Prostate gland (tissue), 2 donors: ENCODE measurements at regions not wholly inside any gene's neighbourhood (a gene's known extent, or its start where the extent isn't known, plus 50 kb on each side); places are given as distances from the start of the nearest gene placed in this dataset.
"Not testable (repeated sequence)": the region's sequence is repeated elsewhere in the genome, so short reads cannot be mapped to it uniquely, and the experiment has no call there.

Experiments used
- DNase-seq: peaks from one replicate; pipeline ENCODE4 v3.0.0-alpha.2; 2019; ENCODE audit warnings: low spot score
- H3K27ac ChIP-seq, 2 donors: fragments of 200-600 bp; sonication (generic); 2 replicates each; pipeline ENCODE4 v1.5.1; 2017 to 2019
- H3K27me3 ChIP-seq: fragments of 200-600 bp; sonication (generic); replicated peaks from 2 replicates; pipeline ENCODE4 v1.5.1; 2019; ENCODE audit not compliant: insufficient read depth
- H3K36me3 ChIP-seq, 2 donors: fragments of 200-600 bp; sonication (generic); 1 replicate in 1 of 2; 2 replicates in 1 of 2; pipeline versions ENCODE4 v1.5.1 to v1.8.1; 2017 to 2019
- H3K4me1 ChIP-seq: fragments of 200-600 bp; sonication (generic); replicated peaks from 2 replicates; pipeline ENCODE4 v1.5.1; 2019
- H3K4me3 ChIP-seq, 2 donors: fragments of 200-600 bp; sonication (generic); 2 replicates each; pipeline ENCODE4 v1.5.1; 2017 to 2019
- H3K9me3 ChIP-seq: fragments of 200-600 bp; sonication (generic); 2 replicates; pipeline ENCODE4 v1.5.1; 2017
- POLR2A ChIP-seq: fragments of 450-650 bp; IDR thresholded peaks from one replicate; pipeline ENCODE4 v1.6.1; 2016; ENCODE audit warnings: antibody characterized with exemption, mild to moderate bottlenecking
- POLR2AphosphoS5 ChIP-seq: sonication (generic); formaldehyde crosslinking; IDR thresholded peaks from one replicate; pipeline ENCODE4 v1.6.1; 2017; ENCODE audit warnings: antibody characterized with exemption
- WGBS: methylation state at CpG from one replicate; pipeline ENCODE4 v1.1.5; 2018; 5-methylcytosine and 5-hydroxymethylcytosine counted together
- intact Hi-C: fragments of 100-400 bp; cut with DNase I; formaldehyde crosslinking; loops from one replicate; pipeline ENCODE4 v1.14.2; 2022
- TF ChIP-seq, protein P1 (sequence below), 4 experiments: fragments of 200-600 bp in 2 of 4; fragments of 450-650 bp in 2 of 4; sonication (generic) in 2 of 4; IDR thresholded peaks; 1 replicate in 3 of 4; 2 replicates in 1 of 4; pipeline ENCODE4 v1.5.1; 2016 to 2019; ENCODE audit warnings: antibody characterized with exemption in 4 of 4, mild to moderate bottlenecking in 2 of 4, moderate library complexity in 2 of 4

DNA sequence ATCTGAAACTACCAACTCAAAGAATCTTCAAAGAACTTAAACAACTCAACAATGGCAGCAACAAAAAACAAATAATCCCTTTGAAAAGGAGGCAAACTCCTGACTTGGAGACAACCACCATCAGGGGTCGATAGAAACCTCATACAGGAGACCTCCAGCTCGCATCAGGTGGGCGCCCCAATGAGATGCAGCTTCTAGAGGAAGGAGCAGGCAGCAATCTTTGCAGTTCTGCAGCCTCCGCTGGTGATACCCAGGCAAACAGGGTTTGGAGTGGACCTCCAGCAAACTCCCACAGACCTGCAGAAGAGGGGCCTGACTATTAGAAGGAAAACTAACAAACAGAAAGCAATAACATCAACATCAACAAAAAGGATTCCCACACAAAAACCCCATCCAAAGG, 93.2 kb downstream of the CYLC1 start:
- H3K27me3 ChIP-seq, H3K9me3 ChIP-seq, DNase-seq, intact Hi-C loops, H3K4me3 ChIP-seq, H3K27ac ChIP-seq, H3K36me3 ChIP-seq, H3K4me1 ChIP-seq: not testable (repeated sequence)
- 65% methylated on average over 4 of the region's 4 CpGs for whole genome bisulfite sequencing

GRCh38 chrX:83966347-83966746, 105.4 kb downstream of the CYLC1 start:
- no peaks in the 10 kb centered on the region for H3K9me3 ChIP-seq
- WGBS, result 56% methylated on average over 2 of the region's 2 CpGs
- no peaks in the 10 kb centered on the region for H3K27me3 ChIP-seq
- H3K36me3 ChIP-seq, result no peaks in the 10 kb centered on the region
- intact Hi-C loops, result no loop called here
- no peak overlapping the region for H3K27ac ChIP-seq
- H3K4me3 ChIP-seq, result no peak overlapping the region
- peak; percentile 14 for DNase-seq
- no peaks in the 10 kb centered on the region for H3K4me1 ChIP-seq
- peak; percentile 56 for TF ChIP-seq POLR2AphosphoS5
- TF ChIP-seq, protein P1, sequence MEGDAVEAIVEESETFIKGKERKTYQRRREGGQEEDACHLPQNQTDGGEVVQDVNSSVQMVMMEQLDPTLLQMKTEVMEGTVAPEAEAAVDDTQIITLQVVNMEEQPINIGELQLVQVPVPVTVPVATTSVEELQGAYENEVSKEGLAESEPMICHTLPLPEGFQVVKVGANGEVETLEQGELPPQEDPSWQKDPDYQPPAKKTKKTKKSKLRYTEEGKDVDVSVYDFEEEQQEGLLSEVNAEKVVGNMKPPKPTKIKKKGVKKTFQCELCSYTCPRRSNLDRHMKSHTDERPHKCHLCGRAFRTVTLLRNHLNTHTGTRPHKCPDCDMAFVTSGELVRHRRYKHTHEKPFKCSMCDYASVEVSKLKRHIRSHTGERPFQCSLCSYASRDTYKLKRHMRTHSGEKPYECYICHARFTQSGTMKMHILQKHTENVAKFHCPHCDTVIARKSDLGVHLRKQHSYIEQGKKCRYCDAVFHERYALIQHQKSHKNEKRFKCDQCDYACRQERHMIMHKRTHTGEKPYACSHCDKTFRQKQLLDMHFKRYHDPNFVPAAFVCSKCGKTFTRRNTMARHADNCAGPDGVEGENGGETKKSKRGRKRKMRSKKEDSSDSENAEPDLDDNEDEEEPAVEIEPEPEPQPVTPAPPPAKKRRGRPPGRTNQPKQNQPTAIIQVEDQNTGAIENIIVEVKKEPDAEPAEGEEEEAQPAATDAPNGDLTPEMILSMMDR (IDR thresholded peaks at IDR 0.05), result no peak
- no peak for TF ChIP-seq POLR2A

DNA sequence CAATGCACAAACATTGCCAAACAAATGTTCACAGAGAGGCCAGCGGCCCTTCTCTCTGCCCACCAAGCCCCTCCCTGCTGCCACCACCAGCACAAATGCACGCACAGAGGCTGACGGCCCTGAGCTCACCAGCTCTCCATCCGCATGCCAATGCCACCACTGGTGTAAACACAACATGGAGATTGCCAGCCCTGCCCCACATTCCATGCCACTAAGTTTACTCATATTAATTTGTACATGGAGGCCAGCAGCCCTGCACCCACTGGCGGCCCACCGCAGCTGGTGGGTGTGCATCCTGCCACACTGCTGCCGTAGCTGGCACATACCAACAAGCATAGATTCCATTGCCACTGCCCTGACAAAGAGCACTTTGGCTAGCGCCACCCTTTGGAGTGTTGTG, 124.0 kb downstream of the CYLC1 start:
- Histone ChIP-seq H3K36me3 (no peaks in the 10 kb centered on the region), H3K27me3 (no peaks in the 10 kb centered on the region), H3K9me3 (no peaks in the 10 kb centered on the region), H3K4me1 (no peaks in the 10 kb centered on the region), H3K27ac (no peak overlapping the region), H3K4me3 (no peak overlapping the region)
- WGBS, result 82% methylated on average over 6 of the region's 8 CpGs
- DNase-seq, result no peak
- intact Hi-C loops, result no loop called here
- TF ChIP-seq POLR2A, result no peak
- TF ChIP-seq, protein P1 (IDR thresholded peaks at IDR 0.05), result no peak
- no peak for TF ChIP-seq POLR2AphosphoS5

DNA sequence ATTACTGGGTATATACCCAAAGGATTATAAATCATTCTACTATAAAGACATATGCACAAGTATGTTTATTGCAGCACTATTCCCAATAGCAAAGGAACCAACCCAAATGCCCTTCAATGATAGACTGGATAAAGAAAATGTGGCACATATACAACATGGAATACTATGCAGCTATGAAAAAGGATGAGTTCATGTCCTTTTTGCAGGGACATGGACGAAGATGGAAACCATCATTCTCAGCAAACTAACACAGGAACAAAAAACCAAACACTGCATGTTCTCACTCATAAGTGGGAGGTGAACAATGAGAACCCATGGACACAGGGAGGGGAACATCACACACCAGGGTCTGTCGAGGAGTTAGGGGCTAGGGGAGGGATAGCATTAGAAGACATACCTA, 129.2 kb downstream of the CYLC1 start:
- intact Hi-C loops, H3K4me3 ChIP-seq, H3K27ac ChIP-seq, DNase-seq, H3K27me3 ChIP-seq, H3K4me1 ChIP-seq, H3K36me3 ChIP-seq, H3K9me3 ChIP-seq: not testable (repeated sequence)
- 71% methylated on average over 2 of the region's 2 CpGs for WGBS

DNA sequence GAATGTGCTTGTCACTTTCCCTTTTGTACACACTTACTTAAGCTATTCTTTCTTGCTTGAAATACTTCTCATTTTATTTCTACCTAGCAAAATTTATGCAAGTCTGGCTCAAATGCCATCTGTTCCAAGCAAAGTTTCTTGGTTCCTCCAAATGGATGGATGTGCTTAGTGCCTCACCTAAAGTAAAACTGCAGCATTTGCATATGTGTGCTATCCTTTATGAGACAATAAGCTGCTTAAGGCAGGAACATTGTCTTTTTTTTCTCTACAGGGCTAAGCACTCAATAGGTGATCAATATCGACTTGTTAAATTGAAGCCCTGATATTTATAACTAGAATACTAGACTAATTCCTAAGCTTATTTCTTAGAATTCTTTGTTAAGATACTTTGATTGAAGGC, 136.8 kb downstream of the CYLC1 start:
- DNase-seq, result no peak
- TF ChIP-seq POLR2A (no peak), POLR2AphosphoS5 (no peak)
- TF ChIP-seq, protein P1 (IDR thresholded peaks at IDR 0.05), result no peak

More for the DNA sequence above, 136.8 kb downstream of the CYLC1 start:
- intact Hi-C loops, result no loop called here
- Histone ChIP-seq H3K27me3 (no peaks in the 10 kb centered on the region), H3K27ac (no peak overlapping the region), H3K36me3 (no peaks in the 10 kb centered on the region), H3K4me3 (no peak overlapping the region), H3K4me1 (no peaks in the 10 kb centered on the region), H3K9me3 (no peaks in the 10 kb centered on the region)
- WGBS, result 88% methylated on average over 1 of the region's 1 CpG
